GM21723 (cell line): ENCODE measurements at regions not wholly inside any gene's neighbourhood (a gene's known extent, or its start where the extent isn't known, plus 50 kb on each side); places are given as distances from the start of the nearest gene placed in this dataset.
"Not testable (repeated sequence)": the region's sequence is repeated elsewhere in the genome, so short reads cannot be mapped to it uniquely, and the experiment has no call there.

Experiments
- ATAC-seq: cut with Tn5 transposase; IDR thresholded peaks from one replicate; pipeline ENCODE4 v1.9.1; 2021; ENCODE audit warnings: mild to moderate bottlenecking, moderate library complexity; ENCODE audit not compliant: unreplicated experiment

GRCh38 chr5:82959466-82959865 lies 117.7 kb downstream of the TMEM167A start:
- no peak for ATAC-seq

DNA sequence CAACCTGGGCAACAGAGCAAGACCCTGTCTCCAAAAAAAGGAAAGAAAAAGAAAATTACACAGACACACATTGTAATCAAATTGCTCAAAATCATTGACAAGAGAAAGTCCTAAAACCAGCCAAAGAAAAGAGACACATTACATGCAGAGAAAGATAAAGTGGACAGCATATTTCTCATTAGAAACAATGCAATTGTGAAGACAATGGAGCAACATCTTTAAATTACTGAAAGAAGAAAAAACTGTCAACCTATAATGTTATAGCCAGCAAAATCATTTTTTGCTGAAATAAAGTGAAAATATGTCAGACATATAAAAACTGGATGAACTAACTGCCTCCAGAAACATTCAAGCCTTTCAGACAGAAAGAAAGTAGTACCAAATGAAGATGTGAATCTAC lies 120.6 kb downstream of the TMEM167A start:
- ATAC-seq: no peak

GRCh38 chr5:82952326-82952725 lies 124.9 kb downstream of the TMEM167A start:
- ATAC-seq: no peak

- not testable (repeated sequence) for ATAC-seq
These were observed 132.9 kb downstream of the TMEM167A start for GRCh38 chr5:82944267-82944666.

- peak; percentile 68 for ATAC-seq
These were observed 134.9 kb downstream of the TMEM167A start for GRCh38 chr5:82942083-82942881.

GRCh38 chr5:82938901-82939725 lies 138.1 kb downstream of the TMEM167A start:
- ATAC-seq: no peak

DNA sequence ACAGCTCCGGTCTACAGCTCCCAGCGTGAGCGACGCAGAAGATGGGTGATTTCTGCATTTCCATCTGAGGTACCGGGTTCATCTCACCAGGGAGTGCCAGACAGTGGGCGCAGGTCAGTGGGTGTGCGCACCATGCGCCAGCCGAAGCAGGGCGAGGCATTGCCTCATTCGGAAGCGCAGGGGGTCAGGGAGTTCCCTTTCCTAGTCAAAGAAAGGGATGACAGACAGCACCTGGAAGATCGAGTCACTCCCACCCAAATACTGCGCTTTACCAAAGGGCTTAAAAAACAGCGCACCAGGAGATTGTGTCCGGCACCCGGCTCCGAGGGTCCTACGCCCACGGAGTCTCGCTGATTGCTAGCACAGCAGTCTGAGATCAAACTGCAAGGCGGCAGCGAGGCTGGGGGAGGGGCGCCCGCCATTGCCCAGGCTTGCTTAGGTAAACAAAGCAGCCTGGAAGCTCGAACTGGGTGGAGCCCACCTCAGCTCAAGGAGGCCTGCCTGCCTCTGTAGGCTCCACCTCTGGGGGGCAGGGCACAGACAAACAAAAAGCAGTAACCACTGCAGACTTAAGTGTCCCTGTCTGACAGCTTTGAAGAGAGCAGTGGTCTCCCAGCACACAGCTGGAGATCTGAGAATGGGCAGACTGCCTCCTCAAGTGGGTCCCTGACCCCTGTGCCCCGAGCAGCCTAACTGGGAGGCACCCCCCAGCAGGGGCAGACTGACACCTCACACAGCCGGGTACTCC lies 144.5 kb downstream of the TMEM167A start:
- ATAC-seq: not testable (repeated sequence)

- ATAC-seq: no peak
These were observed 146.1 kb downstream of the TMEM167A start for GRCh38 chr5:82931110-82931509.

DNA sequence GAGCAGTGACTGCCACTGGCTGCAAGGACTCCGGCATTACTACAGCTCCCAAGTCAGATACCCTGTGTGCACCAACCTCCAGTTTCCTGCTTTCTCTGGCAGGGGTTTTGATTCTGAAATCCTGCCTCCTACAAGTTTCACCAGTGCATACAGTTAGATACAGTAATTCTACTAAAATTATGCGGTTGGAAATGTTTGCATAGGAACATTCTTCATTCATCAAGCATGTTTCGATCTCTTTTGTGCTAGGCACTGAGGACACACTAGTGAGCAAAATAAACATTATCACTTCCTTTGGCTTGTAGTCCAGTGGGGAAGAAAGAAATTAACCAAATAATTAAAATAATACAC lies 152.2 kb downstream of the TMEM167A start:
- ATAC-seq: no peak

DNA sequence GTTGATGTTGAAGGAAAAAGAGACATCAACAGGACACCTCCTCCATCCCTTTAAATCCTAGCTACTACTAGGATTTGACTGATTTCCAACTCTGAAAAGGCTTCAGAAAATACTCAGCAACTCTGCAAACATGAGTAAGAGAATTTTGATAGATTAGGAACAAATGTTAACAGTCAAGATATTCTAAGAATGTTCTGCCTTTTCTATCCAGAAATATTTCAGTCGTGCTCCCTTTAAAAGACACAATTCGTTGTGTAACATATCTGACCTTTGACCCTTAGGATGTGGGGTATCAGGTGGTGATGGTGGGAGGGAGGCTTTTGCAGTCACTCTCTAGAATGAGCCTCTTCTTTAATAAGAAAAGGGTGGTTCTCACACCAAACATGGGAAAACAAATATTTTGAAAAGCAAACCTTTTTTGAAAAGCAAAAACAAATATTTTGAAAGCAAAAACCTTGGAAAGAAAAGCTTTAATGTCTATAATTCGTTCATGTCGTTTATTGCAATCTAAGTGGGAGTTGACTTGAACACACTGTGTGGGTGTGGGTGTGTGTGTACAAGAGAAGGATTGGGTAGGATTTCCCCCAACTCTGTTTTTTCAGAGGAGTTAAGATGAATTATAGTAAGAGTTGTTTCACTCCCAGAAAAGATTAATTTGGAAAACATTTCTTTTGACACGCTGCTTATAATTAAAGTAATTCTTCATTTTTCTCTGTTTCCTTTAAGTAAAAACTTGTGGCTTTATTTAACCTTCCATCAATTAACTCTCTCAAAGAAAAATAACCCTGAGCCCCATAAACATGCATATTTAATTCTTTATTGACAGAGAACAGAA lies 152.8 kb downstream of the TMEM167A start:
- ATAC-seq: no peak

DNA sequence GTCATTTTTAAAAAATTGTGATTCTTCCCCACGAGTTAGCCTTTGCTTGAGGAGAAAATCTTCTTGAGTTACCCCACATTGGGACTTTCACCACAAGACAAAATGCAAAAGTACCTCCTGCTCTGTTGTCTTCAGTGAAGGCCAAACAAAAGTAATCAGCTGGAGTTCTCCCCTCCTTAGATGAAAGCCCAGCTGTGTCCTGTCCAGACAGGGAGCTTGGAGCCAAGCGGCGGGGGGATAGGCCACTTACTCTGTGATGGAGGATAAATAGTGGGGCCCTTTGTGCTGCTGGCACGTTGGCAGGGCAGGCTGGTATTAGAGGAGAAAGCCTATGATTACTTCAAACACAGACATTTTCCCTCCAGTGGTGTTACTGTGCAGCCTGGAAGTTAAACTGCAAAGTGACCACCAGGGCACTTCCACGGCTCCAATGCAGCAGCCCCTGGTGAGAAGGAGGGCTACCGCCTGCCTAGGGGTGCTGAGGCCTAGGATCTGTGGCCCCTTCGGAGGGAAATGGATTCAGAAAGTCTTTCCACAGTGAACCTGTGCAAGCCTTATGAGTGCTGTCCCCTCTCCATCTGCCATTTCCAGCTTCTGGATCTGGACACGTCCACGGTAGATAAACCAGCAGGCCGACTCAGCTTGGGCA lies 155.0 kb downstream of the TMEM167A start:
- no peak for ATAC-seq

DNA sequence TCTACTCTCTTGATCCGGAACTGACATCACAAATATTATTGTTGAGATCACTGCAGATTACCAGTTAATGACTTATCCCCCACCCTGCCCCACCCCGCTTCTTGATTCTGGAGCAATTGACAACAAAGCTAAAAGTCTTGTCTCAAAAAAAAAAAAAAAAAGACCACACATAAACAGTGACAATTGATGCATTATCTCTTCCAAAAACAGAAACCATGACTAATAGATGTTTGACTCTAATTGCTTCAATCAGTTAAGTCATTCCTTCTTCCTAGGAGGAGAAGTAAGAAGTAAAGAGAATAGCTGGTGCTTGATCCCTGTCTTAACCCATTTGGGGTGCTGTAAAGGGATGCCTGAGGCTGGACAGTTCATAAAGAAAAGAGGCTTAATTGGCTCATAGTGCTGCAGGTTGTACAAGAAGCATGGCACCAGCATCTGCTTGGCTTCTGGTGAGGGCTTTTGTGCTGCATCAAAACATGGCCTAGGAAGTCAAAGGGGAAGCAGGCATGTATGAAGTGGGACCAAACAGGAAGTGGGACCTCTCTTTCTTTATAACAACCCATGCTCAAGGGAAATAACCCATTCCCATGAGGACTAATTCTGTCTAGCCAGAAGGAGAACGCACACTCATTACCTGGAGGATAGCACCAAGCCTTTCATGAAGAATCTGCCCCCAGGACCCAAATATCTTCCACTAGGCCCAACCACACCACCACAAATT lies 158.7 kb downstream of the TMEM167A start:
- ATAC-seq: no peak

DNA sequence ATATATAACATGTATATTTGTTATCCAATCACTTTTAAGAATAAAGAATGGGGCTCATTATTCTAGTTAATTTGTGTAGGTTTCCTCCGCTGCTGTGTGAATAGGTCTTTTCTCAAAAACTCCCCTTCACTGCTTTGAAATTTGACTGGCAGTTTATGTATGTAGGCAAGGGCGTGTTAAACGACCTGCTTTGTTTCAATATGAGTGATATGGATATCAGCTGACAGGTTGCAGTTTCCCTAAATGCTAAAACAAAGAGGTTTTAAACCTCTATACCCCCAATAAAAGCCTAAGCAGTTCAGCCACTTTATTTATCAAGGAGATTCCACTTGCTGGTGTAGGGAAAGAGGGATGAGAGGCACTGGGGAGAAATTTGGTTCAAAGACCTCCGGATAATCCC lies 159.6 kb downstream of the TMEM167A start:
- no peak for ATAC-seq

GRCh38 chr5:82913971-82914370 lies 163.2 kb downstream of the TMEM167A start:
- ATAC-seq: no peak

DNA sequence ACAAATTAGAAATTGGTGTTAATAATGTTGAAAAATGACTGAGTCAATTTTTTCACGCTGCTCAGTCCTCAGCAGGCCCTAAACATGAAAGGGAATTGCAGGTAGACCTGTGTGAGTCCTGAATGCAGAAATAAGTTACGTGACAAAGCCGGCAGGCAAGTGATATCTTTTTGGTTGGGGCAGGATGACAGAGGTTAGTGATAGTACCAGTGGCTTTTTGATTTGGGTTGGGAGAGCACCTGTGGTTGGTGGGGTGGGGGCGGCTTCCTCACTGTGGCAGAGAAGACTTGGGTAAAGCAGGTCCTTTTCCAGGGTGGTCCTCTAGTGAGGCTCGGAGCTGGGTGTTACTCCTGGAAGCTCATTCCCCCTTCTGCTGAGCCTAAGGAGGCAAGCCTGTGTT lies 164.7 kb downstream of the TMEM167A start:
- no peak for ATAC-seq

- no peak for ATAC-seq
These were observed 165.3 kb downstream of the TMEM167A start for GRCh38 chr5:82911910-82912309.

DNA sequence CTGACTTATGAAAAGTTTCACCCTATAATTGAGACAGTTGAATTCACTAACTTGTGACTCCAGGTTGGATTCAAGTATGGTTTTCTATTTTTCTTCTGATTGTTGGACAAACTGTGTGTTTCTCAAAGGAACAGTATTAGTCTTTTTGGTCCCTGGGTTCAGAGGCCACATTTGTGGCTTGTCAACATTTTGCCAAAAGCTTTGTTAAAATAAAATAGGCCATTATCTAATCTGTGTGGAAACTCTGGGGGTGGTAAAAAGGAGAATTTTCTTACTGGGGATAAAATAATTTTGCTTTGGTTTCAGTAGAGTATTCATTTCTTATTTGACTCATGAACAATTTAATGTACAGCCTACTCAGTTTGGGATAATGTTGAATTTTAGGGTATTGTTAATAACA lies 166.3 kb downstream of the TMEM167A start:
- no peak for ATAC-seq

- no peak for ATAC-seq
These were observed 166.7 kb downstream of the TMEM167A start for GRCh38 chr5:82910491-82910890.

- ATAC-seq: no peak
These were observed 167.4 kb downstream of the TMEM167A start for GRCh38 chr5:82909771-82910170.
